ENCODE measurements at regions not wholly inside any gene's neighbourhood (a gene's known extent, or its start where the extent isn't known, plus 50 kb on each side); places are given as distances from the start of the nearest gene placed in this dataset.

DNA sequence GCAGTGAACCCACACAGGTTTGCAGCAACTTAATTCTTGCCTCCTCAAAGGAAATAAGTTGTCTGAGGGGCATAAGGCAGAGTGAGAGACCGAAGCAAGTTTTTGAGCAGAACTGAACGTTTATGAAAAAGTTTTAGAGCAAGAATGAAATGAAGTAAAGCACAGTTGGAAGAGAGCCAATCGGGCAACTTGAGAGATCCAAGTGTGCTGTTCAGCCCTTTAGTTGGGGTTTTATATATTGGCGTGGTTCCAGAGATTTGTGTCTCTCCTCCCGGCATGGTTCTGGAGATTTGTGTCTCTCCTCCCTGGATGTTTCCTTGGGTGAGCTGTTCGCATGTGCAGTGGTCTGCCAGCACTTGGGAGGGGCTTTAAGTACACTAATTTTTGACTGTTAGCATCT lies 141.4 kb upstream of the DGKB start:
- no peaks in the 10 kb centered on the region for H3K36me3 Mint-ChIP-seq (ENCODE audit: low read depth)
- no peak overlapping the region for H3K27ac ChIP-seq (ENCODE audit: low read depth in 1 of 2, low read length in 2 of 2)
- no peaks in the 10 kb centered on the region for H3K4me1 Mint-ChIP-seq (ENCODE audit: low read depth)
- ChIA-PET POLR2A (no interaction called here), CTCF (no interaction called here)
- intact Hi-C loops (cut with DNase I, micrococcal nuclease), result no loop called here
- no peak for DNase-seq
- peaks cover 7% of the 10 kb centered on the region for H3K9me3 Mint-ChIP-seq
- no peaks in the 10 kb centered on the region for H3K27me3 ChIP-seq (ENCODE audit: control insufficient read depth in 1 of 2, insufficient read depth in 2 of 2, low read length in 2 of 2)
- no peak overlapping the region for H3K27ac Mint-ChIP-seq
- H3K36me3 ChIP-seq (ENCODE audit: insufficient read depth, low read length), result no peaks in the 10 kb centered on the region
- peaks cover 0 to 5% of the 10 kb centered on the region in 2 experiments for H3K9me3 ChIP-seq (ENCODE audit: control insufficient read depth in 1 of 2, insufficient read depth in 1 of 2, low read length in 2 of 2)
- TF ChIP-seq, protein P1, sequence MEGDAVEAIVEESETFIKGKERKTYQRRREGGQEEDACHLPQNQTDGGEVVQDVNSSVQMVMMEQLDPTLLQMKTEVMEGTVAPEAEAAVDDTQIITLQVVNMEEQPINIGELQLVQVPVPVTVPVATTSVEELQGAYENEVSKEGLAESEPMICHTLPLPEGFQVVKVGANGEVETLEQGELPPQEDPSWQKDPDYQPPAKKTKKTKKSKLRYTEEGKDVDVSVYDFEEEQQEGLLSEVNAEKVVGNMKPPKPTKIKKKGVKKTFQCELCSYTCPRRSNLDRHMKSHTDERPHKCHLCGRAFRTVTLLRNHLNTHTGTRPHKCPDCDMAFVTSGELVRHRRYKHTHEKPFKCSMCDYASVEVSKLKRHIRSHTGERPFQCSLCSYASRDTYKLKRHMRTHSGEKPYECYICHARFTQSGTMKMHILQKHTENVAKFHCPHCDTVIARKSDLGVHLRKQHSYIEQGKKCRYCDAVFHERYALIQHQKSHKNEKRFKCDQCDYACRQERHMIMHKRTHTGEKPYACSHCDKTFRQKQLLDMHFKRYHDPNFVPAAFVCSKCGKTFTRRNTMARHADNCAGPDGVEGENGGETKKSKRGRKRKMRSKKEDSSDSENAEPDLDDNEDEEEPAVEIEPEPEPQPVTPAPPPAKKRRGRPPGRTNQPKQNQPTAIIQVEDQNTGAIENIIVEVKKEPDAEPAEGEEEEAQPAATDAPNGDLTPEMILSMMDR (IDR thresholded peaks at IDR 0.05), result no peak
- no peak overlapping the region for H3K4me3 Mint-ChIP-seq
- H3K4me3 ChIP-seq (ENCODE audit: low read length), result no peak overlapping the region
- no peaks in the 10 kb centered on the region for H3K27me3 Mint-ChIP-seq
- ATAC-seq (ENCODE audit: poor library complexity), result no peak
- no peaks in the 10 kb centered on the region for H3K4me1 ChIP-seq (ENCODE audit: insufficient read depth, low read length)

DNA sequence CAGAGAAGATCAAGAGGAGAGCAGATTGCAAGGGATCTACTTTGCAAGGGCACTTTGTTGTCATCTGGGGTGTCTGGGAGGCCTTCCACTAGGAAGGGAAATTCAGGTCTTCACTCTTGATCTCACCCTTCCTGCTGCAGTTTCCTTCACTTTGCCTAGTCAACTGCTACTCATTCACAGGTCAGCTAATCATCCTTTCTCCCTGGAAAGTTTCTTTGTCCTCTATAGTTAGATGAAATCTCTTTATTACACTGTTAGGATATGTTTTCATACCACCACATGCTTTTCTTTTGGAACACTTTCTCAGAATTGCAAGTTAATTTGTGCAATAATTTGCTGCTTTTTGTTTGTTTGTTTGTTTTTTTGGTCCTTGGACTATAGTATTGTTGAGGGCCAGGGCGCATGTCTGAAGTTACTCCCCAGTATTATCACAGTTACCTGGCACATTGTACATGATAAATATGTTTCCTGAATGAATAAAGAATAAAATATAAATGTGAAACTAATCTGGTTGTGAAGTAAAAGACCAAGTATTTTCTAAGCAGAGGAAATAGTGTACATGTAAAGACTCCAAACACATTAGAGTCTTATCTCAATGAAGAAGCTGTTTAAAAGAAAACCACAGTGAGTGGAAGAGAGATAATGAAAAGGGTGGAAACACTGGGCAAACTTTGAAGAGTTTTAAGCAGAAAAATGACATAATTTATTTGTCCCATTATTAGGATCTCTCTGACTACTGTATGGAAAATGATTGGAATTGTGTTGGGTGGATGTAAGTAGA lies 139.9 kb upstream of the DGKB start:
- ATAC-seq (ENCODE audit: poor library complexity) (no peak), DNase-seq (no peak)
- Histone ChIP-seq H3K27ac (ENCODE audit: low read depth in 1 of 2, low read length in 2 of 2) (no peak overlapping the region), H3K4me3 (ENCODE audit: low read length) (no peak overlapping the region), H3K27me3 (ENCODE audit: control insufficient read depth in 1 of 2, insufficient read depth in 2 of 2, low read length in 2 of 2) (no peaks in the 10 kb centered on the region), H3K9me3 (ENCODE audit: control insufficient read depth in 1 of 2, insufficient read depth in 1 of 2, low read length in 2 of 2) (peaks cover 0 to 5% of the 10 kb centered on the region in 2 experiments), H3K4me1 (ENCODE audit: insufficient read depth, low read length) (no peaks in the 10 kb centered on the region), H3K36me3 (ENCODE audit: insufficient read depth, low read length) (no peaks in the 10 kb centered on the region)
- ChIA-PET CTCF (no interaction called here), POLR2A (no interaction called here)
- no peak overlapping the region for H3K27ac Mint-ChIP-seq
- peaks cover 5% of the 10 kb centered on the region for H3K9me3 Mint-ChIP-seq
- no peaks in the 10 kb centered on the region for H3K36me3 Mint-ChIP-seq (ENCODE audit: low read depth)
- TF ChIP-seq, protein P1 (IDR thresholded peaks at IDR 0.05), result no peak
- no peaks in the 10 kb centered on the region for H3K27me3 Mint-ChIP-seq
- H3K4me3 Mint-ChIP-seq, result no peak overlapping the region
- intact Hi-C loops (cut with DNase I, micrococcal nuclease), result no loop called here
- no peaks in the 10 kb centered on the region for H3K4me1 Mint-ChIP-seq (ENCODE audit: low read depth)

DNA sequence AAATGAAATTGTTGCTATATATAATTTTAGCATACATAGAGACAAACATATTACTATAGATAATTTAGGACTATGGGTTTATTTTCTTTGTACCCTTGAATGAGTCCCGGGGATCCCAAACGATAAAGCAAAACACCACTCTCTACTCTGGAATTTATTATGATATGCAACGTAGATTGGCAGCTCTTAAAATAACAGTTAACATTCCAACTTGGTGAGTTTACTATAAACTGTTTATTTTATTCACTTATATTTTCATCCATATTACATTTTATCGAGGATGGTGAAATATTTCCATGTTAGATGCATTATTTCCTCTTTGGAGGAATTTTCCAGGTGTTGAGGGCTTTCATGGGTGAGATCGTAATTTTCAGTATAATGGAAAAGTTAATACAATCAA lies 138.7 kb upstream of the DGKB start:
- Mint-ChIP-seq H3K4me3 (no peak overlapping the region), H3K27ac (no peak overlapping the region), H3K36me3 (ENCODE audit: low read depth) (no peaks in the 10 kb centered on the region), H3K27me3 (no peaks in the 10 kb centered on the region), H3K4me1 (ENCODE audit: low read depth) (no peaks in the 10 kb centered on the region), H3K9me3 (peaks cover 3% of the 10 kb centered on the region)
- intact Hi-C loops (cut with DNase I, micrococcal nuclease), result no loop called here
- DNase-seq (no peak), ATAC-seq (ENCODE audit: poor library complexity) (no peak)
- TF ChIP-seq, protein P1 (IDR thresholded peaks at IDR 0.05), result no peak
- CTCF ChIA-PET, result no interaction called here
- Histone ChIP-seq H3K36me3 (ENCODE audit: insufficient read depth, low read length) (no peaks in the 10 kb centered on the region), H3K27ac (ENCODE audit: low read depth in 1 of 2, low read length in 2 of 2) (no peak overlapping the region), H3K27me3 (ENCODE audit: control insufficient read depth in 1 of 2, insufficient read depth in 2 of 2, low read length in 2 of 2) (no peaks in the 10 kb centered on the region), H3K4me1 (ENCODE audit: insufficient read depth, low read length) (no peaks in the 10 kb centered on the region), H3K9me3 (ENCODE audit: control insufficient read depth in 1 of 2, insufficient read depth in 1 of 2, low read length in 2 of 2) (peaks cover 0 to 5% of the 10 kb centered on the region in 2 experiments), H3K4me3 (ENCODE audit: low read length) (no peak overlapping the region)
- POLR2A ChIA-PET, result no interaction called here

Measured in CD4-positive, alpha-beta T cell (primary cell).